SK-N-MC (cell line): ENCODE measurements at regions not wholly inside any gene's neighbourhood (a gene's known extent, or its start where the extent isn't known, plus 50 kb on each side); places are given as distances from the start of the nearest gene placed in this dataset.

ENCODE experiments used
- DNase-seq: peaks from one replicate; pipeline ENCODE4 v3.0.0-alpha.2; 2011; ENCODE audit warnings: low read depth, low spot score
- H3K27ac ChIP-seq: fragments of 200-600 bp; sonication (generic); 2 replicates; pipeline ENCODE4 v1.5.1; 2016; ENCODE audit warnings: mixed run types
- H3K36me3 ChIP-seq: fragments of 200-600 bp; sonication (generic); 2 replicates; pipeline ENCODE4 v1.6.1; 2017; ENCODE audit warnings: antibody characterized with exemption, low read length, mixed read lengths; ENCODE audit not compliant: insufficient read depth
- H3K4me3 ChIP-seq: fragments of 200-600 bp; sonication (generic); 2 replicates; pipeline ENCODE4 v1.5.1; 2016
- H3K9ac ChIP-seq: fragments of 200-600 bp; sonication (generic); 2 replicates; pipeline ENCODE4 v1.8.0; 2017; ENCODE audit warnings: mixed run types, mixed read lengths; ENCODE audit not compliant: insufficient read length
- H3K9me3 ChIP-seq: fragments of 200-600 bp; sonication (generic); 2 replicates; pipeline ENCODE4 v1.6.1; 2017; ENCODE audit warnings: low read depth, mild to moderate bottlenecking, antibody characterized with exemption, low read length, moderate library complexity, mixed read lengths
- EZH2 ChIP-seq: fragments of 200-600 bp; sonication (generic); IDR thresholded peaks from one replicate; pipeline ENCODE4 v1.6.1; 2017; ENCODE audit warnings: antibody characterized with exemption
- FOXP2 ChIP-seq: optimal IDR thresholded peaks from 2 replicates; pipeline ENCODE3; 2011; ENCODE audit warnings: mild to moderate bottlenecking, moderate library complexity; ENCODE audit not compliant: insufficient read depth; ENCODE audit errors: extremely low read length, control extremely low read depth
- POLR2AphosphoS5 ChIP-seq: IDR thresholded peaks from 2 replicates; pipeline ENCODE4 v1.6.1; 2012; ENCODE audit warnings: mild to moderate bottlenecking, low read depth, low read length, borderline replicate concordance

- H3K27ac ChIP-seq = no peak overlapping the region
- H3K4me3 ChIP-seq = no peak overlapping the region
- H3K9me3 ChIP-seq = no peaks in the 10 kb centered on the region
- DNase-seq = no peak
- TF ChIP-seq EZH2 = no peak
- TF ChIP-seq POLR2AphosphoS5 = no peak
- no peak for TF ChIP-seq FOXP2
- no peaks in the 10 kb centered on the region for H3K36me3 ChIP-seq
- no peak overlapping the region for H3K9ac ChIP-seq
These were observed 222.3 kb upstream of the ZNF32 start for GRCh38 chr10:43870968-43871439.

- H3K36me3 ChIP-seq = no peaks in the 10 kb centered on the region
- no peak overlapping the region for H3K4me3 ChIP-seq
- H3K27ac ChIP-seq = no peak overlapping the region
- no peak overlapping the region for H3K9ac ChIP-seq
- no peak for TF ChIP-seq FOXP2
- H3K9me3 ChIP-seq = no peaks in the 10 kb centered on the region
- DNase-seq = no peak
These were observed 221.1 kb upstream of the ZNF32 start for GRCh38 chr10:43869669-43870322.

- Histone ChIP-seq H3K27ac (no peak overlapping the region), H3K36me3 (no peaks in the 10 kb centered on the region), H3K9ac (no peak overlapping the region), H3K4me3 (no peak overlapping the region), H3K9me3 (no peaks in the 10 kb centered on the region)
- DNase-seq = no peak
- TF ChIP-seq FOXP2 = no peak
- no peak for TF ChIP-seq POLR2AphosphoS5
- TF ChIP-seq EZH2 = no peak
These were observed 220.3 kb upstream of the ZNF32 start for GRCh38 chr10:43868952-43869351.

- H3K9me3 ChIP-seq = no peaks in the 10 kb centered on the region
- no peaks in the 10 kb centered on the region for H3K36me3 ChIP-seq
- H3K4me3 ChIP-seq = no peak overlapping the region
- no peak overlapping the region for H3K27ac ChIP-seq
- TF ChIP-seq FOXP2 = no peak
- no peak for TF ChIP-seq POLR2AphosphoS5
- no peak for TF ChIP-seq EZH2
- H3K9ac ChIP-seq = no peak overlapping the region
- DNase-seq = no peak
These were observed 219.2 kb upstream of the ZNF32 start for GRCh38 chr10:43867667-43868565.

DNA sequence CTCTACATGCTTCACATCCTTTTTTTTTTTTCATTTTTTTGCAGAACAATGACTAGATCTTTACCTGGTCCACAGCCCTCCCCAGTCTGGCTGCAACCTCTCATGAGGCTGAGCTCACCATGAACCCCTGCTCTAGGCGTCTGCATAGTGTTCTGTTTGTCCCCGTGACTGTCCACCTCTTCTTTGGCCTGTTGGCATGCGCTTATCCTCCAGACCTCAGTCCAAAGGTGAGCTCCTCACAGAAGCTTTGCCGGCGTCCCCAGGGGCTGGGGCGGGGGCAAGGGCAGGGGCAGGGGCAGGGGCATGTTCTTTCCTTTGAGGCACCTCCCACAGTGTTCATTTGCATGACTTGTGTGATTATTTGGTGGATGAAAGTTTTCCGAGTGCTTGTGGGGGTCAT lies 218.4 kb upstream of the ZNF32 start:
- no peak overlapping the region for H3K27ac ChIP-seq
- no peak overlapping the region for H3K9ac ChIP-seq
- no peaks in the 10 kb centered on the region for H3K9me3 ChIP-seq
- no peaks in the 10 kb centered on the region for H3K36me3 ChIP-seq
- no peak for TF ChIP-seq POLR2AphosphoS5
- TF ChIP-seq FOXP2 = no peak
- no peak for TF ChIP-seq EZH2
- no peak overlapping the region for H3K4me3 ChIP-seq
- DNase-seq = no peak

DNA sequence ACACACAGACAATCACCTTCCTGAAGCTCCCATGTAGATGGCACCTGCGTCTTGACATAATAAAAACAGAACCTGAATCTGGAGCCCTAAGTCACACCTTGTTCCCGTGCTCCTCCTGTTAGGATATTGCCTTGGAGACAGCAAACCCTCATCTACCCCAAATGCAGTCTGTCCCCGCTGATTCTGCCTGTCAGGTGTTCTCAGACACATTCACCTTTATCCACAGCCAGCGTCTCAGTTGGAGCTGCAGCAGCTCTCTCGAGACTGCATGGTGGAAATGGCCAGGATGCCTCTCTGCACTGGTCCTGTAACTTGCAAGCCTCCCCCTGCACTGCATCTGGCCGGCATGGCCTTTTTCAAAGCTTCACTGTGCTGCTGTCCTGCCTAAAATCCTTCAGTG lies 218.0 kb upstream of the ZNF32 start:
- TF ChIP-seq EZH2 (no peak), FOXP2 (no peak), POLR2AphosphoS5 (no peak)
- no peaks in the 10 kb centered on the region for H3K9me3 ChIP-seq
- no peak for DNase-seq
- no peaks in the 10 kb centered on the region for H3K36me3 ChIP-seq
- H3K9ac ChIP-seq = no peak overlapping the region
- no peak overlapping the region for H3K27ac ChIP-seq
- H3K4me3 ChIP-seq = no peak overlapping the region

- H3K9me3 ChIP-seq = no peaks in the 10 kb centered on the region
- no peak overlapping the region for H3K4me3 ChIP-seq
- H3K36me3 ChIP-seq = no peaks in the 10 kb centered on the region
- TF ChIP-seq EZH2 = no peak
- TF ChIP-seq FOXP2 = no peak
- no peak for TF ChIP-seq POLR2AphosphoS5
- no peak overlapping the region for H3K9ac ChIP-seq
- H3K27ac ChIP-seq = no peak overlapping the region
- DNase-seq = no peak
These were observed 216.8 kb upstream of the ZNF32 start for GRCh38 chr10:43865265-43866135.

- no peak for DNase-seq
- Histone ChIP-seq H3K9me3 (no peaks in the 10 kb centered on the region), H3K9ac (no peak overlapping the region), H3K4me3 (no peak overlapping the region), H3K27ac (no peak overlapping the region), H3K36me3 (no peaks in the 10 kb centered on the region)
- TF ChIP-seq POLR2AphosphoS5 (no peak), EZH2 (no peak), FOXP2 (no peak)
These were observed 216.0 kb upstream of the ZNF32 start for GRCh38 chr10:43864656-43865055.
